G401.6 (cell line): ENCODE measurements at regions not wholly inside any gene's neighbourhood (a gene's known extent, or its start where the extent isn't known, plus 50 kb on each side); places are given as distances from the start of the nearest gene placed in this dataset.
"Not testable (repeated sequence)": the region's sequence is repeated elsewhere in the genome, so short reads cannot be mapped to it uniquely, and the experiment has no call there.

Experiments
- FAIRE-seq: peaks from 2 replicates; lab custom pipeline; 2012; peaks lifted over from hg19 to GRCh38; lab: Jason Lieb, UNC

DNA sequence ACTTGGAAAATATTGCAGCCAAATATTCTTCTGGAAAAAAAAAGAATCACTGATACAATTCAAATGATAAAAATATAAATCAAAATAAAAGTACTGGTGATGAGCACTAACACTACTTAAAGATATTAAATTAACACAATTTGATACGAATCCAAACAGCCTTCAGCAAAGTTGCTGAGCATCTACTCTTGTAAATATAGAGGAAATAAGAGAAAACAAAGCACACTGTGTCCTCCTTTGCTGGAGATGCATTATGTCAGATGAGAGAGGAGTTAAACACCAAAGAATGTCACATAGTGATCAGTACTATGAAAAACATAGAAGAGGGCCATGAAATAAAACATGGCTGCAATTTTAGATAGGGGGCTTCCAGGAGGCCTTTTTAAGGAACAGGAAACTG lies 177.4 kb upstream of the RNPC3 start:
- no peak for FAIRE-seq

DNA sequence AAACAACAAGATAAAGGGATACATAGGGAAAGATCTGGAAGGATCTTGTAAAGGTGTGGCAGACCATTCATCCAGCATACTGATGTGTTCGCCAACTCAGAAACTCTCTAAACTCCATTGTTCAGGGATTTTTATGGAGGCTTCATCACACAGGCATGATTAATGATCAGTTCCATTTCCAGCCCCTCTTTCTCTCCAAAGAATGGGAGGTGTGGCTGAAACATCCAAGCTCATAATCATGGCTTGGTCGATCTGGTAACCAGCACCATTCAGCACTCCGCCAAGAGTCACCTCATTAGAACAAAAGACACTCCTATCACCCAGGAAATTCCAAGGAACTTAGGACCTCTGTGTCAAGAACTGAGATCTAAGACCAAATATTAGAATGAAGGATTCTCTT lies 180.6 kb upstream of the RNPC3 start:
- FAIRE-seq: no peak

DNA sequence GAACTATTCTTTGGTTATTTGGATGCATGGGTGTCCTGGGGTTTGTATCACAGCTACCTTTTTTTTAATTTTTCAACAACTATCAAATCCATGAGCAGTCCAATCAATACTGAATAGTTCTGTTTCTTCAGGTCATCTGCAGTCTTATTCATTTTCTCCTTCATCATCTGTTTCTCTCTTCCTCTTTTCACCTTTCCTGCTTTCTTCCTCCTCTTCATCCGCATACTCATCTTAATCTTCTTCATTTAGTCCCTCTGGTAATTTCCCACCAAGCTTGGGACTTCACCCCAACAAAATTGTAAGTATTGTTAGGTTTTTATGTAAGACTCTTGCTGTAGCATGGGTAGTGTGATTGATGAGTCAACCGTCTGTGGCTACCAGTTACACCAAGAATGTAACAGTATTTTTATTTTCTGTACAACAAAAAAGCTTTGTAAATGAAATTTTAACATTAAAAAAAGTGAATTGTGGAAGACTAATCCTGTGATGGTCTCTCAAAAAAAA lies 184.1 kb upstream of the RNPC3 start:
- no peak for FAIRE-seq

DNA sequence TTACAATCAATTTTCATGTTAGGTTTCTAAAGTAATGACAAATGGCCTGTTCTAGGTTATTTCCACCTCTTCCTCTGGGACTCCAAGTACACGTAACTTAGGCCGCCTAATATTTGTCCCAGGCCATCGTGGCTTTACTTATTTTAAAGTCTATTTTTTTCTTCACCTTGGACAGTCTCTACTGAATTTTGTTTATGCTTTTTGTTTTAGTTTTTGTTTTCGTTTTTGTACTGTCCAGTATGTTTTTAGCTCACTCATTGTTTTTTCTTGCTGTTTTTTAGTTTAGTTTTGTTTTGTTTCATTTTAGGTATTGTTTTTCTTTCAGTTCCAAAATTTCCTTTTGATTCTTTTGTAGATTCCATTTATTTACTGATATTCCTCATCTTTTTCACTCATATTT lies 187.7 kb upstream of the RNPC3 start:
- FAIRE-seq: no peak

DNA sequence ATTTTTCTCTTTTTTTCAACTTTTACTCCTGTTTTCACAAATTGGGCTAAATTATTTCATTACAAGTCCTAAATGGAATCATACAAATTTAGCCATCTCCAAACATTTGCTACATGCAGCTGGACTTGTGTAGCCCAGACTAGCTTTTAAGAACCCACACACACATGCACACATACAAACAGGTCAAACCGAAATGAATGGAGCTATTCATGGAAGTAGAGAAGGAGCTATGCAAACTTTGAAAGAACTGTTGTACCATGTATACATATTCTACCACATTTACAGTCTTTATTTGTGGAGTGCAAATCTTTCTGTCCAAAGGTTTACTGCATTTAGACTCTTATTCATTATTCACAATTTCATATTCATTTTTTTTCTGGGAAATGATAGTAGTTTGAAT lies 189.1 kb upstream of the RNPC3 start:
- no peak for FAIRE-seq

DNA sequence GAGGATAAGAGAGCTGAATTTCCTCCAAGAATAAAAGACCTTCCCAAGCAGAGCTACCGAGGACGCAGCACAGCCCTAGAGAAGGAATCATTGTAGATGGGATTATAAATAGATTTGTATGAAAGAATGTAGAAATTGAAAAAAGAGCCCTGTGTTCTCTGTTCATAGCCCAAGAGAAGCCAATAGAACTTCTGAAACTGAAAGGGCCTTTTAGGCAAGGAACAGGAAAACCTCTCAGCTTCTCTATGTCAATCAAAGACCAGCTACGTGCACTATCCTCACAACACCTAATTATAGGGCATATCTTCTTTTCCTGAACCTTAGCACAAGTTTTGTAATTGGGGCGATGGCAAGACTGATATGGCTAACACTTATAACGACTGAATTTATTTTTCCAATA lies 192.4 kb upstream of the RNPC3 start:
- no peak for FAIRE-seq

DNA sequence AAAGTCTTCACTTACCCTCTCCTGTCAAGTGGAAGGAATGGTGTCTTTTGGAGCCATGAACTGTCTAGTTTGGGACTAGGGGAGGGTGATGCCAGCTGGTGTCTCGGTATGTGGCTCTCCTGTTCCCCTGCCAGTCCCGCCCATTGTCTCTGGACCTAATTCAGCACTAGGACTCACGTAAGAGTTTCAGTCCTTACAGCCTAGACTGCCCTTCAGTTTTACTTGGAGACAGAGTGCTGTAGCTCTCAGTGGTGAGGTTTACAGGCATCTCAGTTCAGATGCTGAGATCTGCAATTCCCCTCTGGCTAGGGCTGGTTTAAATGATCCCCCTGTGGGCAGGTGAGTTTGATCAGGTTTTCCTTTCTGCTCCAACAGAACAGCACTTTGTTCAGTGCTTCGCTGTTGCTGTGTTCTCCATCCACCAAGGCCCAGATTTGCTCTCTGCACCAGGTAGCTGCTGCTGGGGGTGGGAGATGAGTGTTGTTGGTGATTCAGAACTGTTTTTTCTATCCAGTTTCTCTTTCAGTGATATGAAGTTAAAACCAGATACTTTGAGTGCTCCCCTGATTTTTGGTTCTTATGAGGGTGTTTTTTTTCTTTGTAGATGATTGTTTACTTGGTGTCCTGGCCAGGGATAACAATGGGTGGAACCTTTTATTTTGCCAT lies 198.3 kb upstream of the RNPC3 start:
- FAIRE-seq: no peak

DNA sequence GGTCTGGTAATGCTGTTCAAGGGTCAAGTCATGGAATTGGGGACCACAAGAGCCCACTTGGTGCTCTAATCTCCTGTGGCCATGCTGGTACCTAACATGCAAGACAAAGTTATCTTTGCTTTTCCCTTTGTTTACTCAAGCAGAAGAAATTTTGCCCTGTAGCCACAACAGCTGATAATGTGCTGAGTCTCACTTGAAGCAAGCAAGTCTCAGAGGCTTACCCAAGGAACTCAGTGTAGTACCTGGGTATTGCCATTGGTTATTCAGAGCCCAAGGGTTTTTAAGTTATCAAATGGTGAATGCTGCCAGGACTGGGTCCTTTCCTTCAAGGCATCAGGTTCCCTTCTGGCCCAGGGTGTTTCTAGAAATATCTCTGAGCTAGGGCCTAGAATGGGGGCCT lies 198.9 kb upstream of the RNPC3 start:
- FAIRE-seq: no peak

DNA sequence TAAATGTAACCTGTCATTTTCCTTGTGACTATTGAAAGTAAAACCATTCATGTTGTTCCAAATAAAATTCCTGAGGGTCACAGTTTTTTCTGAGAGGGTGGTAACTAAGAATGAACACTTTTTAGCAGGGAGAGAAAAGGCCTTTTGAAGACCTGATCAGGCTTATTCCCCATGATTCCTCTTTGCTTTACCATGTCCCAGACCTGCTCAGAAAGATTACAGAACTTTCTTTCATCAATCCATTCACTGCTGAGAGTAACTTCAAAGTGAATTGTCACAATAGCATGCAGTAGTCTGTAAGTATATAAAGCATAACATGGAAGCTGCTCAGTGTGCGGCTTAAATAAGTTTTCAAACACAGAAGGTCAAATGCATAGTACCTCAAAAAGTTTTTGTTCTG lies 201.5 kb upstream of the COL11A1 start:
- peak; percentile 45 for FAIRE-seq

DNA sequence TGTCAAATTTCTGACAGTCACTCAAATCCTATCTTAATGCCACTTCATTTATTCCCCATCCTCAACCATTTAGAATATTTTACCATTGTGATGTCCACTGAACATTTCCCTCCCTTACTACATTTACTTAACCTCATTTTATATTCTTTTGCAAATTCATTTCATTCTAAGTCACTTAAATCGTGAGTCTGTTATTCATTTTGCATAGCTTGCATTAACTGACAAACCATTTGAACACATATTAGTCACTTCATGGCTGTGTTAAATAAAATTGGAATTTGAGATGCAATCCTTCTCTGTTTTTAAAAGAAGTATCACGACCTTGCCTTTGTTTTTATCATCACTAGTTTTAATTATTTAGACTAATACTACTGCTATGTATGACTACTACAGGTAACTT lies 199.4 kb upstream of the COL11A1 start:
- peak; percentile 15 for FAIRE-seq

DNA sequence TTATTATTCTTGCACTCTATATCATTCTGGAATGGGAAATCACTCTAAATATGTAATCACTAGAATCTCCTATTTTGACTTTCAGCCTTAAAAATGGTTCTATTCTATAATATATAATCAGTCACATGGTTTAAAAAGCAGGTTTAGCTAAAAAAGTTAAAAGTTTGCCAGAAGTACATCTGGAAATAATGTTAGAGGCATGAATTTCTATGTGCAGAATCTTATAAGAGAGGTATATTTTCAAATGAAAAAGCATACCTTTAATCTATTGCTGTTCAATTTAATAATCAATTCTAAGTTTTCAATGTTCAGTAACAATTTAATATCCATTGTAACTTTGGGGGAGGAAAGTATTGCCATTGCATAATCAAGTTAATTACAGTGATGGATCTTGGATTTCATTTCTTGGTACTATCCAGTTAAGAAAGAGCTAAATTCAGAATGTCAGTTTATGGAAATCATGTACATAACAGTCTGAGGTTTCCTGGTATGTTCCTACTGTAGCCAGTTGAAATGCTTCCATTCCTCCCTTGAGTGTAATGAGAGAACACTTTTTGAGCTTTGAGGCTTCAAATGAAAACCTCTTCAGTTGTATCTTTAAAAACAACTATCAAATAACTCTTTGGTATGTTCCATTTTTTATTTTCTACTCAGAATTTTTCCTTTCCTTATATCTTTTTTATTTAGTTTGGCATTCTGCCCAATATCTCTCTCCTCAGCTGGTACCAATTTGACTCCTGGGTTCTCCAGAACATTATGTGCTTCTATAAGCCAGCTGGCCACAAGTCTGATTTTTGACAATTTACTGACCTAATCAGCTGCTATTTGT lies 175.7 kb upstream of the COL11A1 start:
- peak; percentile 77 for FAIRE-seq

DNA sequence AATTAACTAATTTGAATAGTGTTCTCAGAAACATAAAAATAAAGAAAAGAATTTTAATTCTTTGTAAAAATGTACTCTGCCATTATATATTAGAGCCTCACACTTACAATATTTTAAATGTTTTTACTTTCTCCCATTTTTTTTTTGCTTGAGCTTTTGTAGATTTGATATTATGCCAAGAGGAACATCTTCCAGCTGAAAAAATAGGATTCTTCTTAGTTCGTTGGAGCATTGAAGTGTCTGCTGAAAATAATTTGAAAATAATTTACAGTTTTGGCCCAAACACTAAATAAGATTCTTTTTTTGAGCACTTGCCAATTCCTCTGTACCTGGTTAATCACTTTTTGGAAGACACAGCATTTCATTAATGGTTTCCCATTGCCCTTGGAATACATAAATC lies 175.0 kb upstream of the COL11A1 start:
- FAIRE-seq: no peak

DNA sequence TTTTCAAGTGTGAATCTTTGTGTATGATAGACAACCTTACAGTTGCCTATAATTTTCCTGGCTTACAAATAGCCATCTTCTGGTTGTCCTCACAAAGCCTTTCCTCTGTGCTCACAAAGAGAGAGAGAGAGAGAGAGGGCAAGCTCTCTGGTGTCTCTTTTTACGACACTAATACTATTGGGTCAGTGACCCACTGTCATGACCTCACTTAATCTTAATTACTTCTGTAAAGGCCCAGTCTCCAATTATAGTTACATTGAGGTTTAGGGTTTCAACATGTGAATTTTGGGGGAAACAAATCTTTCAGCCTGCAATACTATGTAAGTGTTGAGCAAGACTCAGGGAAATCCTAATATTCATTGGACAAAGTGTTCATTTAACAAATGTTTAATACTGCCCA lies 167.4 kb upstream of the COL11A1 start:
- FAIRE-seq: no peak

DNA sequence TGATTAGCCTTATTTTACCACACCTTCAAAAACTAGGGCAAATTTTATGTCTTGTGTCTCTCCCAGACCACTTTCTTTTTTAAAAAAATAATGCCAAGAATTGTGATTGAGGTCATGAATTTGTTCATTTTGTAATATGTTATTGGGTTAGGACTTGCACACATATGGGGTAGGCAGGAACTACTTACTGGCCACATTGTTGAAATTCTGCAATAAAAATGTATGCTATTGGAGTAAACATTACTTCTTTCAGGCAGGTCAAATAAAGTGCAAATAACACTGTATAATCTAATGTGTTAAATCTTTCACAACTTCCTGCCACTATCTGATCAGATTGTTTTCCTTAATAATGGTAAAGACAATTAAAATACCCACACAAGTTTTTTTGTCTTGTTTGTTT lies 166.6 kb upstream of the COL11A1 start:
- FAIRE-seq: no peak

DNA sequence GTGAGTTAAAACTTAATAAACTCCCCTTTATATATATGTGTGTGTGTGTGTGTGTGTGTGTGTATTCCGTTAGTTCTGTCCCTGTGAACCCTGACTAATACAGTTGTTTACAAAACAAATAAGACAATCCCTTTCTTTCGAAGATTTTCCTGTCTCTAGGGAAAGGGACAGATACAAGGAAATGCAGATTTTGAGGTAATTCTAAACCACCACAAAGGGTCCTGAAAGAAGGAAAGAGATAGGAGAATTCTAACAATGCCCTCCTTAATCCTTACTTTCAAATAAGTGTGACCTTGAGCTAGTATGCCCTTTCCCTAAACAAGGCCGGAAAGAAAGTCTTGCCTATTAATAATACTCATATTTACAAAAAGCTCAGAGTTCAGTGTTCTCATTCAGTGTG lies 164.8 kb upstream of the COL11A1 start:
- no peak for FAIRE-seq

DNA sequence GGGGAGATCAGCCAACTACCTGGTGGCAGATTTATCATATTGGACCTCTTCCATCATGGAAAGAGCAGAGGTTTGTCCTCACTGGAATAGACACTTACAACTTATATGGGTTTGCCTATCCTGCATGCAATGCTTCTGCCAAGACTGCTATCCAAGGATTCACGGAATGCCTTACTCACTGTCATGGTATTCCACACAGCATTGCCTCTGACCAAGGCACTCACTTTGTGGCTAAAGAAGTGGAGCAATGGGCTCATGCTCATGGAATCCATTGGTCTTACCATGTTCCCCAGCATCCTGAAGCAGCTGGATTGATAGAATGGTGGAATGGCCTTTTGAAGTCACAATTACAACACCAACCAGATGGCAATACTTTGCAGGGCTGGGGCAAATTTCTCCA lies 163.1 kb upstream of the COL11A1 start:
- FAIRE-seq: not testable (repeated sequence)

DNA sequence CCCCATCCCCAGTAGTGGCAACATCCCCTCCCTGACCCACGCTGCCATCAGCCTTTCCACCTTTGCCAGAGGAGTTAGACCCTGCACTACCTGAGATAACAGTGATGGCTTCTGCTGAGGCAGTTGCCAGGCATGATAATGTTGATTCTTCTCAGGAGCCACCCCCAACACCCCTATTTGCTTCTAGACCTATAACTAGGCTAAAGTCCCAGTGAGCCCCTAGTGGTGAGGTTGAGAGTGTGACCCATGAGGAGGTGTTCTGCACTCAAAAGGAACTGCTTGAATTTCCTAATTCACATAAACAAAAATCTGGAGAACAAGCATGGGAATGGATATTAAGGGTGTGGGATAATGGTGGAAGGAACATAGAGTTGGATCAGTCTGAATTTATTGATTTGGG lies 159.6 kb upstream of the COL11A1 start:
- FAIRE-seq: no peak

DNA sequence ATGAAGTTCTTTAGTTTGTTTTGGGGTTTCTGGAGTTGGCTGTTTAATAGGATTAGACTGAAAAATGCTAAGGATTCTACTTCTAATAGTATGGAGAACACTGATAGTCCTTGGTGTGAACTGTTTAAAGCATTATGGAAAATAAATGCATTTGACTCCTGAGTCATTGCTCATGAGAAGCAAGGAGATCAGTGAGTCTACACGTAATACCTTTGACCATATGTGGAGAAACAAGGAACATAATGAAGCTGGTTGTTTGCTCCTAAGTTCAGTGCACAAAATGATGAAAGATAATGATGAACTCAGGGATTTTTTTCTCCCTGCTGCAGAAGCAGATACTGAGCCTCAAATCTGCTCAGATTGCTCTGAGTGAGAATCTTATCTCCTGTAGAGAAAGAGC lies 158.9 kb upstream of the COL11A1 start:
- FAIRE-seq: no peak

DNA sequence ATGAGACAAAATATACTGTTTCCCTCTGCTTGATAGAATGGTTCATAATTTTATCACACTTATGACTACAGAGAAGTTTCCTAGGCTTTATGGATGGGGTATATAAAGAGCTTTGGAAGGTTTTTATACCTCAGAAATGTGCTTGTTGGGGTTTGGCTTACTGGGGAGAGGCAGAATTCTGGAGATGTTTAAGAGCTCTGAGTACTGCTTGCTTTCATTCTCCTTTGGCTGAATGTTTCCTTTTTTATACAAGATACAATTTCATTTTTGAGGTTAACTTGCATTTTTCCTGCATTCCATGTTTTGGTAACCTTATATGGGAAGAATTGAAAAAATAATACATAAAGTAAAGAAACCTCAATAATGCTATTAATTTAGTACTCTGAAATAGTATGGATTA lies 157.7 kb upstream of the COL11A1 start:
- FAIRE-seq: no peak

DNA sequence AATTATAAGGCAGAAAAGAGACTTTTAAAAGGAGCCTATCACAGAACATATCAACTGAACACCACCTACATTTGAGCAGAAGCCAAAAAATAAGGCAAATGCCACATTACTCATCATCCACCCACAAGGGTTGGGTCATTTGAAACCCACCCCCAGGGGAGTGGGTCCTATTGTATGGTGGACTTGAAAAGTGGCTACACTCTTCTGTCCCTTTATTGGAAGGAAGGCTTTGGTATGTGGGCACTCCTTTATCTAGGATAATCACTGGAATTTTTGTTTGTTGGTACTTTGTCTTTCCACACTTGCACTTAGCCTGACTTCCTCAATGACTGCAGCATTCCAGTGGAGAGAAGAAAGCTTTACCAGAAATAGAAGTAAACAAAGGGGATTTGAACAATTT lies 157.2 kb upstream of the COL11A1 start:
- FAIRE-seq: no peak

DNA sequence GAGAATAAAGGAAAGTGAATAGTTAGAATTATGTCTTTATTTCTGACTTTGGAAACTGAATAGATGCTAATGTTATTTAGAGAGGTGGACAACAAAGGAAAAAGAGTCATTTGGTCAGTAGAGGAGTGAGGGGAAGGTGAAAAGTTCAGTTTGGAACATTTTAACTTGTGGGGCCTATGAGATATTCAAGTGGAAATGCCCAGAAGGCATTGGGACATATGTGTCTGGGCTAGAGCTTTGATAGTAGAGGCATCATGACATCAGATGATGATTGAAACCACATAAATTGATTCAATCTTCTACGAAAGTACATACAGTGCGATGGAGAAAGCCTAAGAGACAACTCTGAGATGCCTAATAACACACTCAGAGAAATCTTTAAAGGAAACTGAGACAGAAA lies 151.7 kb upstream of the COL11A1 start:
- no peak for FAIRE-seq

DNA sequence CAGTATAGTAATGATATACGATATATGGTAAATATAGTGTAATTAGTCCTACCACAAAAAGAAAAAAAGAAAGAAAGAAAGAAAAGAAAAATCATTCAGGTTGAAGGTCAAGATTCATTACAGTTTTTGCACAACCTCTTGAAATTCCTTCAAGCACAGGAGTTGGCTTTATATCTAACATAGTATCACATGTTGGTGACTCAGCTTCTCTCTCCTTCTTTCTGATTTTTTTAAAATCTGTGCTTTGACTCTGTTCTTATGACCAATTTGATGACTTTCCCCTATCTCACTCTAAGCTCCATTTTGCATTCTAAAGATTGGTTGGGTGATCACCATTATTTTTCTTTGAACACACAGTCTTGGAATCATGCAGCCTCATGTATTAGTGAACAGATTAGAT lies 148.2 kb upstream of the COL11A1 start:
- no peak for FAIRE-seq

DNA sequence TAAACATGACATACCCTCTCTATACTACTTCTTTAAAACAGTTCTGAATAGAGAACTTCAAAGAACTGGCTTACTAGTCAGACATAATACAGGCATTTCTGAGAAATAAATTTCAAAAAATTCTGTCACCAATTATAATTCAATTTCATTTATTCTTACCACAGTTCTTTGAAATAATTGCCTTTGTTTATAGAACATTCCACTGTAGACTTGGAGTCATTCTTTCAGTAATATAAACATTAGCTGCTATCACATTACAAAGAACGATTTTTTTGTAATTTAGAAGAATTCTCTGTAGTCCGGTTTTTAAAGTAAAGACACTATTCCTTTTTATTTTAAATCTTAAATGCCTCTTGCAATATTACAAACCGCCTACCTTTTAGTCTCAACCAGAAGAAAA lies 146.4 kb upstream of the COL11A1 start:
- peak; percentile 85 for FAIRE-seq

DNA sequence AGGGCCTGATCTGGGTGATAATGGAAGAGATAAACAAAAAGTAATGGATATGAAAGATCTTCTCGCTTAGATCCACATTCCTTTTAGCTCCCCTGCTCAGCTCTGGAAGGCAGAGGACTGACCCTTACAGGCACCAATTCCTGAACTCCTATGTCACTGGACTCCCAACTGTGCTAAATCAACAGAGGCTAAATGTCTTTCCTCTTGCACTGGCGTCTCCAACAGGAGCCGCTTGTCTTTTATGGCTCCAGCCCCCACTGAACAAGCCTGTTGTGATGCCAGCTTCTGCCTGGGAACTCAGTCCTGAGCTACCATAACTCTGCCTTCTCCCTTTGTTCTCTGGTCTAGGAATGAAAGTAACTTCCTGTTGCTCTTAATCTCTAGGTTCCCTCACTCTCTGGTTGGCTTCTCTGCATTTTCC lies 142.1 kb upstream of the COL11A1 start:
- FAIRE-seq: peak; percentile 100
